SK-N-SH (cell line): ENCODE measurements at regions not wholly inside any gene's neighbourhood (a gene's known extent, or its start where the extent isn't known, plus 50 kb on each side); places are given as distances from the start of the nearest gene placed in this dataset.

Experiments used
- CHD2 ChIP-seq: fragments of 150-350 bp; IDR thresholded peaks from 2 replicates; pipeline ENCODE4 v1.6.1; 2018; ENCODE audit warnings: low read length; ENCODE audit not compliant: partially characterized antibody
- CTCF ChIP-seq: fragments of 200-600 bp; sonication (generic); IDR thresholded peaks from 2 replicates; pipeline ENCODE4 v1.6.1; 2017; ENCODE audit warnings: antibody characterized with exemption, mild to moderate bottlenecking, moderate library complexity
- EP300 ChIP-seq, 2 experiments: IDR thresholded peaks; 2 replicates each; pipeline versions ENCODE4 v1.4.0 to v1.6.1; 2012; ENCODE audit warnings: borderline replicate concordance in 1 of 2, low read depth in 1 of 2, low read length in 1 of 2
- EZH2phosphoT487 ChIP-seq: fragments of 200-600 bp; sonication (generic); IDR thresholded peaks from 2 replicates; pipeline ENCODE4 v1.6.1; 2017; ENCODE audit warnings: low read depth, mixed run types, mild to moderate bottlenecking, antibody characterized with exemption, moderate library complexity, borderline replicate concordance
- FOXJ3 ChIP-seq: sonication (generic); formaldehyde crosslinking; IDR thresholded peaks from 2 replicates; pipeline ENCODE4 v1.5.1; 2020; ENCODE audit warnings: mild to moderate bottlenecking, missing genetic modification reagents
- GABPA ChIP-seq: IDR thresholded peaks from 2 replicates; pipeline ENCODE4 v1.4.0; 2012; ENCODE audit warnings: low read depth, mild to moderate bottlenecking
- GATA2 ChIP-seq: sonication (generic); formaldehyde crosslinking; IDR thresholded peaks from 2 replicates; pipeline ENCODE4 v1.5.0; 2020; ENCODE audit warnings: mild to moderate bottlenecking, missing genetic modification reagents
- POLR2AphosphoS5 ChIP-seq: IDR thresholded peaks from 2 replicates; pipeline ENCODE4 v1.6.1; 2012; ENCODE audit warnings: low read depth, low read length
- TAF1 ChIP-seq: IDR thresholded peaks from 2 replicates; pipeline ENCODE4 v1.6.1; 2012; ENCODE audit warnings: low read depth, mild to moderate bottlenecking, low read length, moderate library complexity, borderline replicate concordance
- TF ChIP-seq, protein P1 (sequence below): IDR thresholded peaks from 2 replicates; pipeline ENCODE4 v1.6.1; 2012; ENCODE audit warnings: mild to moderate bottlenecking, low read depth, low read length, moderate library complexity
- TF ChIP-seq, protein P2 (sequence below): IDR thresholded peaks from 2 replicates; pipeline ENCODE4 v1.4.0; 2012; ENCODE audit warnings: low read depth
- TF ChIP-seq, protein P3 (sequence below): fragments of 150-350 bp; IDR thresholded peaks from 2 replicates; pipeline ENCODE4 v1.6.1; 2017; ENCODE audit warnings: antibody characterized with exemption, low read length, low read depth, borderline replicate concordance
- TF ChIP-seq, protein P4 (sequence below): IDR thresholded peaks from 2 replicates; pipeline ENCODE4 v1.4.0; 2012; ENCODE audit warnings: low read depth, borderline replicate concordance

DNA sequence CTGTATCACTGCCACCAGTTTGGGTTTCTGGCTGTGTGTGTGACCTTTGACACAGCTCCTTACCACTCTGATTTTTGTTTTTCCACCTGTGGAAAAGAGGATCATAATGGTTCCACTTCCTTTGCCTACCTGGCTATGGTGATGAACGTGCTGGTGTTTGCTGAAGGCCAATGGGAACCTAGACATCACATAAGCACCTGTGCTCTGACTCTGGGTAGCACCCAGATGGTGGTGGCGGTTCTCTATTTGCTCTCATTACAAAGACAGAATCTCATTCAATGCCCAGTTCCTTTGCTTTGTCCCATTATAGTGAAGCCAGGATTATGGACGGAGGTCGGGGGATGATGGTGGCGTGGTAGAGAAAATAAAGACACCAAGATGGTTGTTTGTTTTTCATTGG is 121.2 kb upstream of the GATA6 start:
- TF ChIP-seq CHD2 (no peak), GABPA (no peak), CTCF (no peak), POLR2AphosphoS5 (no peak), EP300 (IDR thresholded peaks at IDR 0.05; ENCODE audit: borderline replicate concordance in 1 of 2, low read depth in 1 of 2, low read length in 1 of 2) (no peak), GATA2 (CRISPR knock-in tag) (no peak), TAF1 (no peak), FOXJ3 (CRISPR knock-in tag) (no peak), EZH2phosphoT487 (no peak)
- TF ChIP-seq, protein P1, sequence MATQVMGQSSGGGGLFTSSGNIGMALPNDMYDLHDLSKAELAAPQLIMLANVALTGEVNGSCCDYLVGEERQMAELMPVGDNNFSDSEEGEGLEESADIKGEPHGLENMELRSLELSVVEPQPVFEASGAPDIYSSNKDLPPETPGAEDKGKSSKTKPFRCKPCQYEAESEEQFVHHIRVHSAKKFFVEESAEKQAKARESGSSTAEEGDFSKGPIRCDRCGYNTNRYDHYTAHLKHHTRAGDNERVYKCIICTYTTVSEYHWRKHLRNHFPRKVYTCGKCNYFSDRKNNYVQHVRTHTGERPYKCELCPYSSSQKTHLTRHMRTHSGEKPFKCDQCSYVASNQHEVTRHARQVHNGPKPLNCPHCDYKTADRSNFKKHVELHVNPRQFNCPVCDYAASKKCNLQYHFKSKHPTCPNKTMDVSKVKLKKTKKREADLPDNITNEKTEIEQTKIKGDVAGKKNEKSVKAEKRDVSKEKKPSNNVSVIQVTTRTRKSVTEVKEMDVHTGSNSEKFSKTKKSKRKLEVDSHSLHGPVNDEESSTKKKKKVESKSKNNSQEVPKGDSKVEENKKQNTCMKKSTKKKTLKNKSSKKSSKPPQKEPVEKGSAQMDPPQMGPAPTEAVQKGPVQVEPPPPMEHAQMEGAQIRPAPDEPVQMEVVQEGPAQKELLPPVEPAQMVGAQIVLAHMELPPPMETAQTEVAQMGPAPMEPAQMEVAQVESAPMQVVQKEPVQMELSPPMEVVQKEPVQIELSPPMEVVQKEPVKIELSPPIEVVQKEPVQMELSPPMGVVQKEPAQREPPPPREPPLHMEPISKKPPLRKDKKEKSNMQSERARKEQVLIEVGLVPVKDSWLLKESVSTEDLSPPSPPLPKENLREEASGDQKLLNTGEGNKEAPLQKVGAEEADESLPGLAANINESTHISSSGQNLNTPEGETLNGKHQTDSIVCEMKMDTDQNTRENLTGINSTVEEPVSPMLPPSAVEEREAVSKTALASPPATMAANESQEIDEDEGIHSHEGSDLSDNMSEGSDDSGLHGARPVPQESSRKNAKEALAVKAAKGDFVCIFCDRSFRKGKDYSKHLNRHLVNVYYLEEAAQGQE: no peak
- TF ChIP-seq, protein P2, sequence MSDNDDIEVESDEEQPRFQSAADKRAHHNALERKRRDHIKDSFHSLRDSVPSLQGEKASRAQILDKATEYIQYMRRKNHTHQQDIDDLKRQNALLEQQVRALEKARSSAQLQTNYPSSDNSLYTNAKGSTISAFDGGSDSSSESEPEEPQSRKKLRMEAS: no peak
- TF ChIP-seq, protein P3, sequence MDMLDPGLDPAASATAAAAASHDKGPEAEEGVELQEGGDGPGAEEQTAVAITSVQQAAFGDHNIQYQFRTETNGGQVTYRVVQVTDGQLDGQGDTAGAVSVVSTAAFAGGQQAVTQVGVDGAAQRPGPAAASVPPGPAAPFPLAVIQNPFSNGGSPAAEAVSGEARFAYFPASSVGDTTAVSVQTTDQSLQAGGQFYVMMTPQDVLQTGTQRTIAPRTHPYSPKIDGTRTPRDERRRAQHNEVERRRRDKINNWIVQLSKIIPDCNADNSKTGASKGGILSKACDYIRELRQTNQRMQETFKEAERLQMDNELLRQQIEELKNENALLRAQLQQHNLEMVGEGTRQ: no peak
- TF ChIP-seq, protein P4, sequence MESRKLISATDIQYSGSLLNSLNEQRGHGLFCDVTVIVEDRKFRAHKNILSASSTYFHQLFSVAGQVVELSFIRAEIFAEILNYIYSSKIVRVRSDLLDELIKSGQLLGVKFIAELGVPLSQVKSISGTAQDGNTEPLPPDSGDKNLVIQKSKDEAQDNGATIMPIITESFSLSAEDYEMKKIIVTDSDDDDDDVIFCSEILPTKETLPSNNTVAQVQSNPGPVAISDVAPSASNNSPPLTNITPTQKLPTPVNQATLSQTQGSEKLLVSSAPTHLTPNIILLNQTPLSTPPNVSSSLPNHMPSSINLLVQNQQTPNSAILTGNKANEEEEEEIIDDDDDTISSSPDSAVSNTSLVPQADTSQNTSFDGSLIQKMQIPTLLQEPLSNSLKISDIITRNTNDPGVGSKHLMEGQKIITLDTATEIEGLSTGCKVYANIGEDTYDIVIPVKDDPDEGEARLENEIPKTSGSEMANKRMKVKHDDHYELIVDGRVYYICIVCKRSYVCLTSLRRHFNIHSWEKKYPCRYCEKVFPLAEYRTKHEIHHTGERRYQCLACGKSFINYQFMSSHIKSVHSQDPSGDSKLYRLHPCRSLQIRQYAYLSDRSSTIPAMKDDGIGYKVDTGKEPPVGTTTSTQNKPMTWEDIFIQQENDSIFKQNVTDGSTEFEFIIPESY: no peak
